ENCODE measurements at regions not wholly inside any gene's neighbourhood (a gene's known extent, or its start where the extent isn't known, plus 50 kb on each side); places are given as distances from the start of the nearest gene placed in this dataset.

DNA sequence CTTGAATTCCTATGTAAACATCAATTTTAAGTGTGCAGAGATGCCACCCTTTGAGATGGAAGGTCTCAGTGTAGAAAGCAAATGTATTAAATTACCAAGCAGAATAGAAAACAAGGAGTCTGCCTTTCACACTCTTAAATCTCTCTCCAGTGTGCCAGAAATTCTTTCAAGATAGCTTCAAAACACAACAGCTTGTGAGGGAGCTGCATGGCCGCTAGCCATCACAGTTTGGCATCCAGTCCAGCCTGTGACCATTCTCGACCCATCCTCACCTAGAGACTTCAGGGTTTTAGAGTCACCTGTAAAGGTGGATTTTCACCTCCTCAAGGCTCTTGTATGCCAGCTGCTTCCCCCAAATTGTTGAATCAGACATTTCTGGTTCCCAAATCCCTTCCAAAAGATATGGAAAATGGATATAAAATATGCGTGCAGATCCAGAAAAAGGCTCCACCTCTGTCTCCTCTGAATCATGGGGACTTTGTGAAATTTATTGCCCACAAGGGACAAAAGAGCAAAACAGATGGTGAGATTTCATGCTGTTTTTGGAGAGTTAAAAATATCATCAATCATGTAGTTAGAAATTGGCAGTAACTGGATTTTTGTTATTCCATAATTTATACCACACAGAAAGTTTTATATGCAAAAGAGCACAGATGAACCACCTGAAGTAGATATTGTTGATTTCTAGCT lies 114.2 kb upstream of the THRB start:
- TF ChIP-seq, protein P1, sequence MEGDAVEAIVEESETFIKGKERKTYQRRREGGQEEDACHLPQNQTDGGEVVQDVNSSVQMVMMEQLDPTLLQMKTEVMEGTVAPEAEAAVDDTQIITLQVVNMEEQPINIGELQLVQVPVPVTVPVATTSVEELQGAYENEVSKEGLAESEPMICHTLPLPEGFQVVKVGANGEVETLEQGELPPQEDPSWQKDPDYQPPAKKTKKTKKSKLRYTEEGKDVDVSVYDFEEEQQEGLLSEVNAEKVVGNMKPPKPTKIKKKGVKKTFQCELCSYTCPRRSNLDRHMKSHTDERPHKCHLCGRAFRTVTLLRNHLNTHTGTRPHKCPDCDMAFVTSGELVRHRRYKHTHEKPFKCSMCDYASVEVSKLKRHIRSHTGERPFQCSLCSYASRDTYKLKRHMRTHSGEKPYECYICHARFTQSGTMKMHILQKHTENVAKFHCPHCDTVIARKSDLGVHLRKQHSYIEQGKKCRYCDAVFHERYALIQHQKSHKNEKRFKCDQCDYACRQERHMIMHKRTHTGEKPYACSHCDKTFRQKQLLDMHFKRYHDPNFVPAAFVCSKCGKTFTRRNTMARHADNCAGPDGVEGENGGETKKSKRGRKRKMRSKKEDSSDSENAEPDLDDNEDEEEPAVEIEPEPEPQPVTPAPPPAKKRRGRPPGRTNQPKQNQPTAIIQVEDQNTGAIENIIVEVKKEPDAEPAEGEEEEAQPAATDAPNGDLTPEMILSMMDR (IDR thresholded peaks at IDR 0.05), result no peak
- TF ChIP-seq POLR2A (IDR thresholded peaks at IDR 0.05), result no peak
